NOMO-1 treated with DMSO at 0.1 percent for 48 hours (cell line): ENCODE measurements at regions not wholly inside any gene's neighbourhood (a gene's known extent, or its start where the extent isn't known, plus 50 kb on each side); places are given as distances from the start of the nearest gene placed in this dataset.

Experiments
- DNase-seq: peaks from one replicate; lab custom pipeline; 2025; ENCODE audit not compliant: unreplicated experiment; lab: John Stamatoyannopoulos, UW

GRCh38 chr2:45216118-45216517 lies 206.9 kb upstream of the SIX2 start:
- no peak for DNase-seq

- no peak for DNase-seq
Measured at GRCh38 chr2:45214550-45214949, 205.3 kb upstream of the SIX2 start.

- no peak for DNase-seq
Measured at GRCh38 chr2:45212953-45213635, 203.8 kb upstream of the SIX2 start.

GRCh38 chr2:45211636-45212035 lies 202.4 kb upstream of the SIX2 start:
- no peak for DNase-seq

GRCh38 chr2:45210462-45211195 lies 201.4 kb upstream of the SIX2 start:
- peak; percentile 1 for DNase-seq

GRCh38 chr2:45209875-45210274 lies 200.6 kb upstream of the SIX2 start:
- no peak for DNase-seq

GRCh38 chr2:45209302-45209701 lies 200.1 kb upstream of the SIX2 start:
- DNase-seq: no peak

GRCh38 chr2:45207101-45207500 lies 197.8 kb upstream of the SIX2 start:
- DNase-seq: peak; percentile 88

- no peak for DNase-seq
Measured at GRCh38 chr2:45205985-45206384, 196.7 kb upstream of the SIX2 start.

- no peak for DNase-seq
Measured at GRCh38 chr2:45205480-45205879, 196.2 kb upstream of the SIX2 start.

GRCh38 chr2:45203400-45203799 lies 194.1 kb upstream of the SIX2 start:
- no peak for DNase-seq

- no peak for DNase-seq
Measured at GRCh38 chr2:45199973-45200372, 190.7 kb upstream of the SIX2 start.

- no peak for DNase-seq
Measured at GRCh38 chr2:45195916-45196315, 186.7 kb upstream of the SIX2 start.

- DNase-seq: no peak
Measured at GRCh38 chr2:45194596-45194995, 185.3 kb upstream of the SIX2 start.

- no peak for DNase-seq
Measured at GRCh38 chr2:45193581-45193980, 184.3 kb upstream of the SIX2 start.

GRCh38 chr2:45192991-45193390 lies 183.7 kb upstream of the SIX2 start:
- no peak for DNase-seq

GRCh38 chr2:45192481-45192880 lies 183.2 kb upstream of the SIX2 start:
- no peak for DNase-seq

GRCh38 chr2:45191976-45192375 lies 182.7 kb upstream of the SIX2 start:
- DNase-seq: no peak

- DNase-seq: no peak
Measured at GRCh38 chr2:45191146-45191863, 182.1 kb upstream of the SIX2 start.

- DNase-seq: no peak
Measured at GRCh38 chr2:45190481-45190942, 181.3 kb upstream of the SIX2 start.

- no peak for DNase-seq
Measured at GRCh38 chr2:45184606-45185005, 175.4 kb upstream of the SIX2 start.
